ENCODE measurements at regions not wholly inside any gene's neighbourhood (a gene's known extent, or its start where the extent isn't known, plus 50 kb on each side); places are given as distances from the start of the nearest gene placed in this dataset.
"Not testable (repeated sequence)": the region's sequence is repeated elsewhere in the genome, so short reads cannot be mapped to it uniquely, and the experiment has no call there.

DNA sequence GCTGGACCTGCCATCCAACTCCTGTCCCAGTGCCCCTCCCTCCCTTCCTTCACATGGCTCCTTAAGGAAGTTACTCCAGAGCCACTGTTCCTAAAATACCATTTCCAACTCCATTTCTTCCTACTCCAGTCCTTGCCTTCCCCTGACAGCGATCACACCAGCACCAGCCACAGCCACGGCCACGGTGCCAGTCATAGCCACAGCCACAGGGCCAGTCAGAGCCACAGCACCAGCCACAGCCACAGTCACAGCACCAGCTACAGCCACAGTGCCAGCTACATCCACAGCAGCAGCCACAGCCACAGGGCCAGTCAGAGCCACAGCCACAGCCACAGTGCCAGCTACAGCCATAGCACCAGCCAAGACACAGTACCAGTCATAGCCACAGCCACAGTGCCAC is 110.7 kb upstream of the IRX2 start:
- H3K27ac Mint-ChIP-seq; H3K9me3 Mint-ChIP-seq; DNase-seq (ENCODE audit: low spot score); H3K4me3 Mint-ChIP-seq; ATAC-seq; H3K27me3 Mint-ChIP-seq (ENCODE audit: low read depth); H3K36me3 Mint-ChIP-seq; CTCF ChIA-PET; POLR2A ChIA-PET; H3K4me1 Mint-ChIP-seq: not testable (repeated sequence)

- no peaks in the 10 kb centered on the region for H3K4me1 Mint-ChIP-seq
- ATAC-seq (no peak), DNase-seq (ENCODE audit: low spot score) (no peak)
- H3K4me3 Mint-ChIP-seq, result no peak overlapping the region
- H3K27me3 Mint-ChIP-seq (ENCODE audit: low read depth), result no peaks in the 10 kb centered on the region
- no peaks in the 10 kb centered on the region for H3K9me3 Mint-ChIP-seq
- H3K36me3 Mint-ChIP-seq, result no peaks in the 10 kb centered on the region
- CTCF ChIA-PET, result no interaction called here
- TF ChIP-seq SOX15 (CRISPR knock-in tag; IDR thresholded peaks at IDR 0.05), result no peak
- no peak for TF ChIP-seq EMX1 (CRISPR knock-in tag; IDR thresholded peaks at IDR 0.05)
- TF ChIP-seq IRF1 (CRISPR knock-in tag; IDR thresholded peaks at IDR 0.05), result no peak
- no peak for TF ChIP-seq CREM (CRISPR knock-in tag; IDR thresholded peaks at IDR 0.05)
- no peak for TF ChIP-seq RORB (CRISPR knock-in tag; IDR thresholded peaks at IDR 0.05)
- no peak for TF ChIP-seq ZNF671 (CRISPR knock-in tag; IDR thresholded peaks at IDR 0.05)
- TF ChIP-seq CREB1 (CRISPR knock-in tag; IDR thresholded peaks at IDR 0.05), result no peak
- TF ChIP-seq IRF2 (CRISPR knock-in tag; IDR thresholded peaks at IDR 0.05; ENCODE audit: borderline replicate concordance, low read depth), result no peak
- TF ChIP-seq NFYB (CRISPR knock-in tag; conservative IDR thresholded peaks at IDR 0.05; ENCODE audit: low read depth), result no peak
- TF ChIP-seq PRRX2 (CRISPR knock-in tag; IDR thresholded peaks at IDR 0.05), result no peak
- TF ChIP-seq ZBTB43 (CRISPR knock-in tag; IDR thresholded peaks at IDR 0.05), result no peak
- no peak for TF ChIP-seq ARID4B (CRISPR knock-in tag; IDR thresholded peaks at IDR 0.05; ENCODE audit: borderline replicate concordance)
- no peak for TF ChIP-seq CDX4 (CRISPR knock-in tag; IDR thresholded peaks at IDR 0.05; ENCODE audit: borderline replicate concordance)
- no peak for TF ChIP-seq SMAD4 (CRISPR knock-in tag; IDR thresholded peaks at IDR 0.05)
- TF ChIP-seq, protein P1, sequence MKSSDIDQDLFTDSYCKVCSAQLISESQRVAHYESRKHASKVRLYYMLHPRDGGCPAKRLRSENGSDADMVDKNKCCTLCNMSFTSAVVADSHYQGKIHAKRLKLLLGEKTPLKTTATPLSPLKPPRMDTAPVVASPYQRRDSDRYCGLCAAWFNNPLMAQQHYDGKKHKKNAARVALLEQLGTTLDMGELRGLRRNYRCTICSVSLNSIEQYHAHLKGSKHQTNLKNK (CRISPR knock-in tag; IDR thresholded peaks at IDR 0.05), result no peak
- no peak for TF ChIP-seq ETV6 (CRISPR knock-in tag; IDR thresholded peaks at IDR 0.05)
- no peak for TF ChIP-seq GTF2I (CRISPR knock-in tag; conservative IDR thresholded peaks at IDR 0.05)
- POLR2A ChIA-PET, result no interaction called here
- H3K27ac Mint-ChIP-seq, result no peak overlapping the region
Observed at GRCh38 chr5:2861605-2862004, 110.1 kb upstream of the IRX2 start.

- ChIA-PET CTCF (no interaction called here), POLR2A (no interaction called here)
- no peak overlapping the region for H3K27ac Mint-ChIP-seq
- H3K36me3 Mint-ChIP-seq, result no peaks in the 10 kb centered on the region
- no peak overlapping the region for H3K4me3 Mint-ChIP-seq
- DNase-seq (ENCODE audit: low spot score) (no peak), ATAC-seq (no peak)
- no peaks in the 10 kb centered on the region for H3K9me3 Mint-ChIP-seq
- no peaks in the 10 kb centered on the region for H3K27me3 Mint-ChIP-seq (ENCODE audit: low read depth)
- H3K4me1 Mint-ChIP-seq, result no peaks in the 10 kb centered on the region
- TF ChIP-seq JAZF1 (CRISPR knock-in tag; IDR thresholded peaks at IDR 0.05) (no peak), FOXP1 (CRISPR knock-in tag; IDR thresholded peaks at IDR 0.05; ENCODE audit: borderline replicate concordance) (no peak), CREM (CRISPR knock-in tag; IDR thresholded peaks at IDR 0.05) (no peak), ATF1 (CRISPR knock-in tag; IDR thresholded peaks at IDR 0.05) (no peak), JUN (CRISPR knock-in tag; IDR thresholded peaks at IDR 0.05) (no peak), SP1 (CRISPR knock-in tag; conservative IDR thresholded peaks at IDR 0.05) (no peak), TEAD4 (CRISPR knock-in tag; IDR thresholded peaks at IDR 0.05) (no peak), MXD4 (CRISPR knock-in tag; IDR thresholded peaks at IDR 0.05; ENCODE audit: borderline replicate concordance) (no peak)
- TF ChIP-seq, protein P2, sequence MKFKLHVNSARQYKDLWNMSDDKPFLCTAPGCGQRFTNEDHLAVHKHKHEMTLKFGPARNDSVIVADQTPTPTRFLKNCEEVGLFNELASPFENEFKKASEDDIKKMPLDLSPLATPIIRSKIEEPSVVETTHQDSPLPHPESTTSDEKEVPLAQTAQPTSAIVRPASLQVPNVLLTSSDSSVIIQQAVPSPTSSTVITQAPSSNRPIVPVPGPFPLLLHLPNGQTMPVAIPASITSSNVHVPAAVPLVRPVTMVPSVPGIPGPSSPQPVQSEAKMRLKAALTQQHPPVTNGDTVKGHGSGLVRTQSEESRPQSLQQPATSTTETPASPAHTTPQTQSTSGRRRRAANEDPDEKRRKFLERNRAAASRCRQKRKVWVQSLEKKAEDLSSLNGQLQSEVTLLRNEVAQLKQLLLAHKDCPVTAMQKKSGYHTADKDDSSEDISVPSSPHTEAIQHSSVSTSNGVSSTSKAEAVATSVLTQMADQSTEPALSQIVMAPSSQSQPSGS (CRISPR knock-in tag; IDR thresholded peaks at IDR 0.05; ENCODE audit: borderline replicate concordance, low read depth), result no peak
- TF ChIP-seq, protein P3, sequence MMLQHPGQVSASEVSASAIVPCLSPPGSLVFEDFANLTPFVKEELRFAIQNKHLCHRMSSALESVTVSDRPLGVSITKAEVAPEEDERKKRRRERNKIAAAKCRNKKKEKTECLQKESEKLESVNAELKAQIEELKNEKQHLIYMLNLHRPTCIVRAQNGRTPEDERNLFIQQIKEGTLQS (CRISPR knock-in tag; conservative IDR thresholded peaks at IDR 0.05), result no peak
- TF ChIP-seq, protein P1 (CRISPR knock-in tag; IDR thresholded peaks at IDR 0.05), result no peak
Observed at GRCh38 chr5:2860101-2860500, 108.6 kb upstream of the IRX2 start.

Data from WTC11 (cell line).